Stimulated activated CD4-positive, alpha-beta T cell treated with anti-CD3 and anti-CD28 coated beads, Interleukin-12 subunit alpha, Interleukin-12 subunit beta, amount 100 ng/mL, for 48 hours (primary cell): ENCODE measurements at regions not wholly inside any gene's neighbourhood (a gene's known extent, or its start where the extent isn't known, plus 50 kb on each side); places are given as distances from the start of the nearest gene placed in this dataset.

Experiments used
- DNase-seq, 3 donors: peaks; one replicate each; pipeline ENCODE4 v3.0.0-alpha.2; 2020; ENCODE audit warnings: low read depth in 2 of 3, low spot score in 1 of 3

DNA sequence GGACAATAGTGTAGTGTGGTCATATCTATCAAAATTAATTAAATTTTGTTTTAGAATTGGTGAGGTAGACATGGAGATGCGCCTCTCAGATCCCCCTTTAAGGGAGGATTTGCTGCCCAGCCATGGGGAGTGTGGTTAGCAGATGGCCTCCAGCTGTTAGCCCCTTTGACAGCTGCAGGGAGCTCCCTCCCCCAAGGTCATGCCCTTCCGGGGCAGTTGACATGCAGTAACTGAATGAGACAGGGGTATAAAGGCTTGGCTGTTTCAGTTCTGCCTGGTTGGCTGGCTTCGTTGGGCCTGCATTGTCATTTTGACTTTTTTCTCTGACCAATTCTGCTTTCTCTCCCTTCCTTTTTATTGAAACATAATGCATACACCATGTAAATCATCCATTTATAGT lies 291.5 kb upstream of the SRRM4 start:
- DNase-seq = no peak

DNA sequence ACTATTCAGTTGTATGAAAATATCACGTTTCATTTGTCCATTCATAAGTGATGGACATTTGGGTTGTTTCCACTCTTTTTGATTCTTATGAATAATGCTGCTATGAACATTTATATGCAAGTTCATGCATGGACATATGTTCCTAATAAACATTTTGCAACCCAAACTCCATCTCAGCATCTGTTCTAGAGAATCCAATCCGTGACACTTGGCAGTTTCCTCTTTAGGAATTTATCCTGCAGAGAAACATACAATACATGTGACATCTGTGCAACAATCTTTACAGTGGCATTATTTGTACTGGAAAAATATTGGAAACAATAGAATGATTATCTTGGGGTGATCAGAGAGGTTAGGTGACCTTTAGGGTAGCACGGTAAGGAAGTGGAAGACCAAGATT lies 290.8 kb upstream of the SRRM4 start:
- no peak for DNase-seq

DNA sequence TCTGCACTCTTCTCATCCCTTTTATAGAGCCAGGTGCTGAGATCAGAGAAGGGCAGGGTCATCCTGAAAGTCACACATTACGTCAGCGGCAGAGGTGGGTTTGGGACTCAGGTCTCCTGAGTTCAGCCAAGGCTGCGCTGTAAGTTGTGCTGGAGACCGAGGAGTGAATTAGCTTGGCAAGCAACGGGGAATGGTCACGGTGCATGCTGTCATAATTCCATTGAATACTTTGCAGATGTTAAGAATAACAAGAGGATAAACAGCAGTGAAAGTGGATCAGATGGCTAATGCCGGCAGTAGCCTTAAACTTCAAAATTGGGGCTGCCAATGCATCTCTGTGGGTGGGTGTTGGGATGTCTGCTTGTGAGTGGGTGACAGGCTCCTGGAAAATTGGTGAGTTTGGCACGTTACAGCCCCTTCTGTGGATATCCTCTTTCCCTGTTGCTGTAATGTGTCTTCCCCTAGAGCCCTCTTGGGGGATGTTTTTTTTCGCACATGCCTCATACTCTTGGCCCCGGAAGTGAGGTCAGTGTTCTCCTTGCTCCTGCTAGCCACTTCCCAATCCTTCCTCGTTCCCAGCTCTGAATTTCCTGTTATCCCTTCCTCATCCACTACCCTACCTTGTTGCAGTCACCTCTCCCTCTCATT lies 287.1 kb upstream of the SRRM4 start:
- no peak for DNase-seq

DNA sequence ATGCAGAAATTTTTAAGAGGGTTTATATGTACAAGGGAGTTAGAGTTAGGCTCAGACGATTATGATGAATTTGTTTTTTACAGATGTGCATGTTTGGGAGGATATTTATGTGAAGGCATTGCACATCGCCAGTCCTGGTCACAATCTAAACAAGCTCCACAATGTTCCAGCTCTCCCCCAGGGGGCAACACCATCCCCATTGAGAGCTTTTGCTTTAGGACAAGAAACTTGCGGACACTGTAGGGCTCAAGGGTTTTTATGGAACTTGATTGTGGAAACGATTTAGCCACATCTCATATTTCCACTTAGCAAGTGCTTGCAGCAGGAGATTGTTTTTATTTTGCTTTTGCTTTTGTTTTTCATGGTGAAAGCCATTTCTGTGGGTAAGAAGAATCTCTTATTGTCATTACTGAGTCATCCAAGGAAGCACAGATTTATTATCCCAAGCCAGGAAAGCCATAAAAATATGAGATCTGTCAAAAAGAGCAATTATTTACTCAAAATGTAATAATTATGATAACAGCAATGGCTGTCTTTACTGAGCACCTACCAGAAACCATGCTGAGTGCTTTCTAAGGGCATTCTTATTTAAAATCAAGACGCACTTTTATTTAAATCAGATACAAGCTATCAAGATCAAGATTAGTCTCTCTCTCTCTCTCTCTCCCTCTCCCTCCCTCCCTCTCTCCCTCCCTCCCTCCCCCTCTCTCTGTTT lies 276.7 kb upstream of the SRRM4 start:
- no peak for DNase-seq

DNA sequence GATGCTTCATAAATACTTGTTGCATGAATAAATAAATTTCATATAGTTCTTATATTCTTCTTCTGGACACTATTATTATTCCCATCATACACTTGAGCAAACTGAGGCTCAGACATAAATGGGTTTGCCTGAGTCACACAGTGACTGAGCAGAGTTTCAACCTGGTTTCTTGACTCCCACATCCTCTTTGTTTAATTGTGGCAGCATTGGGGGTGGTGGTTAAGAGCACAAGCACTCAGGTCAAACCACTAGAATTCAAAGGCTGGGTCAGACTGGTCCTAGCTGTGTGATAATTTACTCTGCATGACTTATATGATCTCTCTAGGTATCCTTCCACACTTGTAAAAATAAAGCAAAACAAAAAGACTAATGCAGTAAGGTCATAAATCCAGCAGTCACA lies 274.9 kb upstream of the SRRM4 start:
- DNase-seq = no peak

DNA sequence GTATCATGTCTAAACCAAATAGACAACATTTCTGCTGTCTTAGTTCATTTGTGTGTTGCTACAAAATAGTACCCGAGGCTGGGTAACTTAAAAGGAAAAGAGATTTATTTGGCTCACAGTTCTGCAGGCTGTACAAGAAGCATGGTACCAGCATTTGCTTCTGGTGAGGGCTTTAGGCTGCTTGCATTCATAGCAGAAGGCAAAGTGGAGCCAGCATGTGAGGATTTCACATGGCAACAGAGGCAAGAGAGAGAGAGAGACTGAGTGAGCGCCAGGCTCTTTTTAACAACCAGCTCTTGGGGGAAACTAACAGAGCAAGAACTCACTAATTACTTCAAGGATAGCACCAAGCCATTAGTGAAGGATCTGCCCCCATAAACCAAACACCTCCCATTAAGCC lies 271.4 kb upstream of the SRRM4 start:
- no peak for DNase-seq

DNA sequence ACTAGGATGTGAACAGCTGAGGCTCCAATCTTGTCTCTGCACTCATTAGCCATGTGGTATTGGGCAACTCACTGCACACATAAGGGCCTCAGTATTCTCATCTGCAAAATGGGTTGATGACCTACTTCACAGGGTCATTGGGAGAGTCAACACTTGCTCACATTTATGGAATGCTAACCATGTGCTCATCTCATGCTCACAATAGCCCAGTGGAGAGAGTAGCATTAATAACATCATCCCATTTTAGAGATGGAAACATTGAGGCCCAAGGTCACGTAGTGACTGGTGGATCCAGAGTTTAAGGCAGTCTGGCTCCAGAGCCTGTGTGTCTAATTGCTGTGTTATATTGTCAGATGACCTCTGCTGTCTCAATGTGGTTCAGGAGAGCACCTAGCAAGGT lies 270.2 kb upstream of the SRRM4 start:
- DNase-seq = no peak

DNA sequence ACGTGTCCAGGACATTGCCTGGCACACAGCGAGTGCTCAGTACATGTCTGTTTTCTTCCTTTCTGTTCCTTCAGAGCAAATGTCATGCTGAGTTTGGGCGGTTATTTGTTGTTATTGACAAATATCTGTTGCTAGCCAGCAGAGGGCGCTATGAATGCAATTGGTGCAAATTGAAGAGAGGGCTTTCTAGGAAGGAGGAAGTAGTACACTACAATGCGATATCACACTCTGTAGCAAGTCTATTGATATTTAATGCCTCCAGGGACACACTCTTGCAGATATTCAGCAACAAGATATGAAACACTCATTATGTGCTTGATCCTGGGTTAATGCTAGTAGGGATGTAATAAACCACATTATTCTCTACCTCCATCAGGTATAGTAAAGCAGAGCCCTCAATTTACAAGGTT lies 267.3 kb upstream of the SRRM4 start:
- no peak for DNase-seq

DNA sequence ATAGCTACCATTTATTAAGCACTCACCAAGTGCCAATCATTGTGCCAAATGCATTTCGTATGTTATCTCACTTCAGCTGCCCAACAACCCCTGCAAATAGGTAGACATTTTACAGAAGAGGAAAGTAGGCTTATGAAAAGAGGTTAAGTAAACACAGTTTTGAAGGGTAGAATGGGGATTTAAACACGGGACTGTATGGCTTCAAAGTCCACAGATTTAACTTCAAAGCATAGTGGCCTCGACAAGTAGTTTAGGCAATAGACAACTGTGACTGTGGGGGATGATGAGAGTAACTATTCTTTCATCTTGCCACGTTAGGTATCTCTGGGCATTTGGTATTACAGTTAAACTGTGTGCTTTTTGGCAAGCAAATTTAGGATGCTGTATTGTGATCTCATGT lies 266.8 kb upstream of the SRRM4 start:
- DNase-seq = no peak

DNA sequence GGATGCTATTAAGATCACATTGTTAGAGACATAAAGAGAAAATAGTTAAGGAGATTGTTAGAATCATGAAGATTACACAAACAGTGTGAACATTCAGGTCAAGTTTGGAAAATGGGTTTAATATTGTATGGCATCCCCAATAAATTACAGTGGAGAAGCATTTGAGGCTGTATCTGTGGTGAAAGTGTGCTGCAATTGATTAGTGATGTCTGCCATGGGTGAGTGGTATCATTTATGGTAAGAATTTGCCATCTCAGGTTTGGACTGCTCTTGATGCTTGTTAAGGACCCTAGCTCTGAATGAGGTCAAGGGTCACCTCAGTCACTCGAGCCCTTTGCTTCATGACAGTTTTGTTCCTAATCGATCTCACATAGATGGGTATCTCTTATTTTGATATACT lies 265.7 kb upstream of the SRRM4 start:
- no peak for DNase-seq

DNA sequence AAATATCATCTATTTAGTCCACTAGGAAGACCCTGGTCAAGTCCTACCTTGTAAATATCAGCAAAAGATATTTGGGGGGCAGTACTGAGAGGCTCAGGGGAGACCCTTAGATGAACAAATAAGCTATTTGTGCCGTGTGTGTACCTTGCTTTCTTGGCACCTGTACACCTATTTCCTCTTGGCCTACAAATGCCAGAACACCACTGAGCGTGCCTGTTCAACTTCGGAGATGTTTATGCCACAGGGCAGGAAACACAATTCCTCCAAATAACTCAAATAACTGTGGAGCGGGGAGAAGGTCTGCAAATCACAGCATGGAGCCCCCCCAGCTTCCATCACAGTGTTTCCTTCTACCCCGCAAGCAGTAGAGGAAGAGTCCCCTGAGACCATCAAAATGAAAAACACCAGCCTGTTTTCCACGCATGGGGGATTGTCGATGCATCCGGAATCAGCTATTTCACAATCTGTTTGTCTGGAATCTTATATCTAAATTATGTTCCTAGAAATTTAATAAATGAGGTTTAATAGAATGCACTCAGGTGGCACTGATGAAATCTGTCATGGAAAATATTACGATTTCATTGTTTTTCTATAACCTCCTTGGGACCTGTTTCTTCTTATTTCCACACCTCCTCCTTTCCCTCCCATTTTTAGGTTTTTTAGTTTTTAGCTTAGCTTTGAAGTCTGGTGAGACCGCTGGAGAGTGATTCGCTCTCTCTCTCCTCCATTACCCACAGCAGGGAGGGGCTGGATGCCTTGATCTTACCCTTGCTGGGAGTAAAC lies 254.0 kb upstream of the SRRM4 start:
- DNase-seq = no peak

DNA sequence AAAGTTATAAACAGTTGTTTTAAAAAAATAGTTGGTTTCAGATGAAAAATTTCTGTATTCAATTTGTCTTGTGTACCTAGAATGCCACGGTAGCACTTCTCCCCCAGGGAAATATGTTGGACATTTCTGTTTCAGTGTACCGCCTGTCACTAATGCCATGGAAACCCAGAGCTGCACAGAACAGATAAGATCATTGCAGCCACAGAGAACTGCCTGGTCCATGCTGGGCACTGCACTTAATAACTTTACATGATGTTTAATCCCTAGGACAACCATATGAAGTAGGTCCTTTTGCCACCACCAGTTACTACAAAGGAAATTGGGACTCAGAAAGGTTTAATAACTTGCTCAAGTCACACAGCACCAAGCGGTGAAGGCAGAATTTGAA lies 253.4 kb upstream of the SRRM4 start:
- DNase-seq = no peak

DNA sequence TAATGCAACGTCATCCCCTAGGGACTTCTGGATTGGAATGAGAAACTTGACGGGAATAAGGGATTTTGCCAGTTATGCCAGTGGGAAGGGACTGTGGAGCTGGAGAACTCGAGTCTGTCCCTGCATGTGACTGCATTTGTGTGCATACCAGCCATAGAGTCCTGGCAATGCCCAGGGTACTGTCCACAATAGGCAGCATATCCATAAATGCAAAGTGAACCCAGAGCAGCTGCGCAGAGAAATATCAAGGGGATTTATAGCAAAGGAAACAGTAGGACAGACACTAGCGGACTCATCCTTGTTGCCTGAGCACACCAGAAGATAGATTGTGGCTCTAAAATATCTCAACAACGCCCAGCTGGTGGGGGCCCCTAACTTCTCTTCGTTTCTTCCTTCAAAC lies 247.1 kb upstream of the SRRM4 start:
- DNase-seq = no peak

DNA sequence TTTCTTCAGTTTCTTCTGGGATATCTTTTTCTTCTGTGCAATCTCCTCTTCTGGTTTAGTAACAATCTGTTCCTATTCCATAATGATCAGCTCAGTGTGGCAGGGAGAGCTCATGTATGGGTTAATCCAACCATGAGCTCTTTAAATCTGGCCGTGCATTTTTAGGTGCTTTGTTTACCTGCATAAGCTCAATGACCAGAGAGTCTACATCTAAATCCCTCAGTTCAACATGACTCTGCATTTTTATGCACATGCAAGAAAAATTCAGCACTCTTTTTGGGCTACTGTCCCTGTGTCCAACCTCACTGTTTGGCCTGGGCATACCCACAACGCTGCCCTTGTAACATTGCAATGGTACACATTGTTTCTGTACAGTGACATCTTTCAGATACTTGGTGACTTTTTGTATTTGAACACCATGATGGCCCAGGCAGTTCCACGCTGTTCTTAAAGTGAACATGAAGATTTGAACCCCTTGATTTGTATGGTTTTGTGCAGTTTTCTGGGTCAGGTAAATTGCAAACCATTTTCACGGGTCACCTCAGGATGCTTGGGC lies 243.3 kb upstream of the SRRM4 start:
- no peak for DNase-seq

DNA sequence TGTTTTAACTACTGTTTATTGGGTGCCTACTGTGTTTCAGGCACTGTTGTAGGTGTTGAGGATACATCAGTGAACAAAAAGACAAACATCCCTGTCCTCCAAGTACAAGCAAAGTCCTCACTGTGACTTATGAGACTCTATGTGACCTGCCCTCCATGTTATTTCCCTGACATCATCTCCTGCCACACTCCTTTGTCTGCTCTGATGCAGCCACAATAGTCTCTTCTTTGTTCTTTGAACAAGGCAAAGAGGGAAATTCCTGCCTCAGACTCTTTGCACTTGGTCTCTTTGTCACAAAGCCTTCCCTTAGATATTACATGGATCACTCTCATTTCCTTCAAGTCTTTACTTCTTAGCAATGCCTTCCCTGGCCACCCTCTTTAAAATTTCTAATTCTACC lies 240.1 kb upstream of the SRRM4 start:
- no peak for DNase-seq

DNA sequence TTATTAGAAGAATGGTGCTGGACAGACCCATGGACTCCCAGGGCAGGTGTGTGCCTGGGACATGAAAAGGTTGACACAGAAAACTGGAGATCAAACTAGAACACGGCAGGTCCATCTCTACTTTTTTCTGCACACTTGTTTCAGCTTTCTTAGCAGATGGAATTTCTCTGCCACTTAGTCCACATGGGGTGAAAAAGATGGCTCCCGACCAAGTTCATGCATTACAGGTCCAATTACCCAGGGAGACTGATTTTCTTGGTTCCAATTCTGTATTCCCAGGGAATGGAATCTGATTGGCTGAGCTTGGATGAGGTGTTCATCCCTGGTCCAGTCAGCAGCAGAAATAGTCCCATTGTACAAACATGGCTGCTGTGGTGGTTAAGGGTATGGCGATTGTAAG lies 238.9 kb upstream of the SRRM4 start:
- no peak for DNase-seq

DNA sequence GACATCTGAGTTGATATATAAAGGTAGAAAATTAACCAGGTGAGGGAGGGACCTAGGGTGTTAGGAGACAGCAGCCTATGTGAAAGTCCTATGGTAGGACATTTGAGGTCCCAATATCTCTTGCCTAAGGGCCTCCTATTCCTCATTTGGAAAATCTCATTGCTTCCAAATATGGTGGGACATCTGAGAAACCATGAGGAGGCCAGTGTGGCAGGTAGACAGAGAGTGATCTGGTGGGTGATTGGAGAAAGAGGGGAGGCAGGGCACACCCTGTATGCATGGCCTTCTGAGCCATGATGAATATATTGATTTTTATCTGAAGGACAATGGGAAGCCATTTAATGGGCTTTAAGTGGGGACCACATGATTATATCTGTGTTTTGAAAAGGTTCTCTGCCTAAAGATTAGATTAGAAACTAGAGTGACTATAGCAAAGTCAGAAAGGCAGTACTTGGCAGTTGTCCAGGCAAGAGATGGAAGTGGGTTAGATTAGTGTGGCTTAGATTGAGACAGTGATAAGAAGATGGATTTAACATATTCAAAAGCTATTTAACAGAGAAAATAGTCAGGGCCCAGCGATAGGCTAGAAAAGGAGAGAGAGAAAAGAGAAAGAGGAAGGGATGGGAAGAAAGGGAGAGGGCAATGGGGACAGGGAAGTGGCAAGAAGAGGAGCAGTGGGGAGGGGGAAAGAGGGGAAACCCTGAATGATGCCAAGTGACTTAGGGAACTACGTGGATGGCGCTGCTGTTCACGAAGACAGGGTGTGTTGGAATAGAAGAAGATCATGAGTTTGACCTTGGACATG lies 237.2 kb upstream of the SRRM4 start:
- DNase-seq = no peak

DNA sequence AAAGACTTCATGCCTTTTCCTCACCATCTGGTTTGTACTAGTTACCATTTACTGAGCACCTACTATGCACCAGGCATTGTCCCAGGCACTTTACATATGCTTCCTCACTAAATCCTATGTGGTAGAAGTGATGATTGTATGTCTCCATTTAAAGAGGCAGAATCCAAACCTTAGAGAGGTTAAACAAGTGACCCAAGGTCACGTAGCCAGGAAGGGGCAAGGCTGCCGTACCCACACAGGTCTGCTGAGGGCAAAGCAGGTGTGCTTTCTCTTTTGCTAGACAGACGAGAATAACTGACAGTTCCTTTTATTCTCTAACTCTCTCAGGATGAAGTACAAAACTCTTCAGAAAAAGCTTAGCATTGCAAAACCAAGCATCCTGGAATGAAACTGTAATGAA lies 235.2 kb upstream of the SRRM4 start:
- no peak for DNase-seq

DNA sequence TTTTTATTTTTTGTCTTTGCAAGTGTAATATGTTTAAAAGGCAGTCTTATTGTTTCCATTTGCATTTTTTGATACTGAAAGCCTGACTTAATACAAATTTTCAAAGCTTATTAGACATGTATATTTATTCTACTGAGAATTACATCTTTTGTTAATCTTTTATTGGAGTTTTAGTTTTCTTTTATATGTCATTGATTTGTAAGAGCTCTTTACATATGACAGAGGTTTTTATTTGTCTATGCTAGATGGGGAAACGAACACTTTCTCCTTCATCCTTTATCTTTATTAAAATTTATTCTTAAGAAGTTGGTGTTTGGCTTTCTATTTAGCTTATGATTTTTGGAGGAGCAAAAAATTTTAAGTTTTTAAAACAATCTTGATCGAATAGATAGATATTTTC lies 234.4 kb upstream of the SRRM4 start:
- DNase-seq = no peak

DNA sequence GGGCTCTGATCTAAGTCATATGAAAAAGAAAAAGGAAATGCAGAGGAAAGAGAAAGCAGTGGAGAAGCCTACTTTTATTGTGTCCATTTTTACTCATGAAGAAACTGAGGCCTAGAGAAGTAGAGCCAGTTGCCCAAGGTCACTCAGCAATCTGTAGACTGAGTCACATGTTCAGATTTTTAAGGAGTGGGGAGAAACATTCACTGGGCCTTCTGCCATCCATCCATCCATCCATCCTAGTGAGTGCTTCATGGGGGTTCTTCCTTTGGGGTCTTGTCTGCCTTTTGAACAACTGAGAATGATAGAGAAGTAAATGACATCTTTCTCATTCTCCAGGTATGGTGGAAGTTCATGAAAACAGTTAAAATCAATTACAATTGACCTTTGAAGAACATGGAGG lies 233.6 kb upstream of the SRRM4 start:
- DNase-seq = no peak
